ENCODE measurements at regions not wholly inside any gene's neighbourhood (a gene's known extent, or its start where the extent isn't known, plus 50 kb on each side); places are given as distances from the start of the nearest gene placed in this dataset.

DNA sequence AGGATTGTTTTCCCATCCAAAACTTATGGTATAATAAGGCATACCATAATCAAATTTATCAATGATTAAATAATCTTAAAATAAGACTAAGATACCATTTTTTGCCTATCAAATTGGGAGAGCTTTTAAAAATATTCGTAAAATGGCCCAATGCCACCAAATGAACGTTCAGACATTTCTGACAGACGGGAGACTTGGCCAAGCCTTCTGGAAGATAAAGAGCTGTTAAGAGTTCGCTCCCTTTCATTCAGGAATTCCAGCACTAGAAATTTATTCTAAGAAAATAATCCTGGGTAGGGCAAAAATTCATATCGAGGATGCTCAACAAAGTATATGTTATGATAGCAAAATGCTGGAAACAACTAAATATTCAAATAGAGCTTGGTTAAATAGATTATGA lies 85.6 kb upstream of the NEO1 start:
- no peak for FAIRE-seq
- DNase-seq (ENCODE audit: insufficient read length, low spot score) = no peak

DNA sequence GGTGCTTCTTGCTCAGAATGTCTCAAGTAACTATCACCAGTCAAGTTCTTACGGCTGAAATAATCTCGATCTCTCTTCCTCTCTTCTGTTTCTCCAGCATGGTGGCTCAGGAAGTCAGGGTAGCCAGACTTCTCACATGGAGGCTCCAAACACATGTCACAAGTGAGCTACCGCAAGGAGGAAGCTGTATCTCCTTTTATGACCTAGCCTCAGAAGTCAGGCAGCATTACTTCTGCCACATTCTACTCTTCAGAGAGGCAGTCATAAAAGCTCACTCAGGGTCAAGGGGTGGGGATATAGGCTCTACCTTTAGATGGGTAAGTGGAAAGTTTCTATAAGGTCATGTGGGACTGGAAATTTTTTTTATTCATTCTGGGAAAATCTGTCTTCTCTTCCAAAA lies 86.6 kb upstream of the NEO1 start:
- DNase-seq (ENCODE audit: insufficient read length, low spot score) (no peak), FAIRE-seq (no peak)

DNA sequence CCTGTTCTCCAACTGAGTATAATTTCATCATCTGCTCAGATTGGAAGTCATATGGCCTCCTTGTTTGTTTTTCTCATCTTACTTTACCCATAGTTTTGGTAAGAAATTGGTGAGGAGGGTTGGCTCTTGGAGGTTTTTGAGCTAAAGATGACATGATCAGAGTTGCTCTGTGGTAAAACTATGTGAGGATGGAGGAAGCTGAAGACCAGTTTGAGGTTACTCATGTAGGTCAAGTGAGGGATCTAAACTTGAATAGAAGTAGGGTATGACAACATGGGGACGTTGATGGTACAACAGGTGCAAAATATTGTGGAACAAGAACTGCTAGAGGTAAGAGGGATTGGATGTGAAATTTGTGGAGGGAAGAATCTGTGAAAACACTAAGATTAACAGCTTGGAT lies 87.7 kb upstream of the NEO1 start:
- FAIRE-seq = no peak
- no peak for DNase-seq (ENCODE audit: insufficient read length, low spot score)

DNA sequence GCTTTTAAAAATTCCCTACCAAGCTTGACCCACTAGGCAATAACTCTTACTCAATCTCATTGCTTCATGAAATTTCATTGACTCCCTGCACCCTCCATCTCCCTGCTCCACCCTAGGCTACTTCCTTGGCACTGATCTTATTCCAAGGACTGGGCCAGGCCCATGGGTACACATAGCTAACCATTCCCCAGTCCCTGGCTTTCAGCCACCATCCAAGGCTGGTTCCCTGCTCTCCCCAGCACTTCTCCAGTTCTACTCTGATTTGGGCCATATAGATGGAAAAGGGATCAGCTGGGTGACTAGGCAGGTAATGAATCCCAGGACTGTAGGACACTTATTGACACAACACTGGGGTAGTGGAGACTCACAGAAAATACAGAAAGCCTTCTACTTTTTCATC lies 88.1 kb upstream of the NEO1 start:
- no peak for DNase-seq (ENCODE audit: insufficient read length, low spot score)
- FAIRE-seq = no peak

DNA sequence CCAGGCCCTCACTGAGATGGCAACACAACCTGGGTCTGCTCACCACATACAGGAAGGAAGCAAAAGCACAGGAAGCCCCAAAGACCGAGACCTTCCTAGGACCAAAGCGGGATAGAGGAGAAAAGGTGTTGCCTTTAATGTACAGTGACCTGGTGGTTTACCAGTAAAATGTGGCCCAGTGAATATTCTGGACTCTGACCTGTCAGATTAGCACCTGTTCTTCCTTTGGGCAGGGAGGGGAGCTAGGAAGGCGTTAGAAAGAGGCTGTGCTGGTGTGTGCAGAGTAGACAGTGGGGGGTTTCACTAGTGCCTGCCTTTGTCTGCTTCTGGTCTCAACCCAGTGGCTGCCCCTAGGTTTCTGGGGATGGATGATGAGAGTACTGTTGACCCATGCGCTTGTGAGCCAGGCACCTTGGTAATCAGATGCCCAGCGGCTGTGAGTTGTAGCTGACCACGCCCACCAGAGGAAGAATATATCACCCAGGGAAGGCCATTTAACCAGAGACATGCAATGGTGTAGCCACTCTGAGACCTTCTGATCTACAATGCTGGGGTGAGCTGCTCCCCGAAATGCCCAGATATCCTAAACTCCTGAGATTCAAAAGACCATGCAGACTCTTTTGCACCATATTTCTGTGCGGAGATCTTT lies 90.1 kb upstream of the NEO1 start:
- no peak for FAIRE-seq
- DNase-seq (ENCODE audit: insufficient read length, low spot score) = no peak

DNA sequence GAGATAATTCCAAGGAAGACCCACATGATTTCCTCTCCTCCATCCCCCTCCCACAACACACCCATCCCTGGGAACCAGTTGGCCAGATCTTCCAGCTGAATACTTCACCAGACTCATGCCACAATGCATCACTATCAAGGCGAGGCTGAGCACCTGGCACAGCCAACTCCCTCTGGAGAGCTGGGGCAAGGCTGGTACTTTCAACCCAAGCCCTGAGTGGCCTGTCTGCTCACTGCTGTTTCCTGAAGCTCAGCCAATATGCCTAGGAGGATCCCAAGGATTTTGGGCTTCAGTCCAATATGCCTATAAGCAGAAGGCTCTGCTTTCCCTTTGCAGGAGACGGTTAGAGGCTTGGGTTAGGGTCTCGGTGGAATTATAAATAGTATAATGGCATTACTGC lies 90.9 kb upstream of the NEO1 start:
- FAIRE-seq (no peak), DNase-seq (ENCODE audit: insufficient read length, low spot score) (no peak)

DNA sequence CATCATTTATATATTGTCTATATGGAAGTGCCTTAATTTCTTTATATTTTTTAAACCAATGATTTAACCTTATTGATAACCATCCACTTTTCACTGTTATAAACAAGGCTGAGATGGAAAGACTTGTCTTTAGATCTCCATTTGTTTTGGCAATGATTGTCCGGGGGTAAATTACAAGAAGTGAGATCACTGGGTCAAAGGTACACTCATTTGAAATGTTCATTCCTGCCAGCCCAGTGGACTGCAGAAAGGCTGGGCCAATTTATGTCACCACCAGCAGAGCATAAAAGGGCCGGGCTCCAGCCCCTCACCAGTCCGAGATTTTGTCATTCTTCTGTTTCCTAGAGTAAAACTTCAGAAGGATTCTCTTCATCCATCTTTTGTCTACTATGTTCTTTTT lies 93.6 kb upstream of the NEO1 start:
- FAIRE-seq = no peak
- DNase-seq (ENCODE audit: insufficient read length, low spot score) = no peak

DNA sequence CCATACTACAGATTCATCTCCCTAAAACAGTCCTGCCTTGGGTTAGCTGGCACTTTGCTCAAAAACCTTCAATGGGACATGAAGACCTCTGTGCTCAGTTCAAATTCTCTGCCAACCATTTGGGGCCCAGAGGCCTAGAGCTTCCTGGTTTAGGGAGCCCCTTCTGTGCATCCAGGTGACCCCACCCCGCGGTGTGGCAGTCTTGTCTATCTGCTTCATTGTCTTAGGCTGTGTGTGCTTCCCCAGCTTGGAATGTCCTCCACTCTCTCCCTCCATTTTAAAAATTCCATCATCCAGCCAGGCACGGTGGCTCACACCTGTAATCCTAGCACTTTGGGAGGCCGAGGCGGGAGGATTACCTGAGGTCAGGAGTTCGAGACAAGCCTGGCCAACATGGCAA lies 99.0 kb upstream of the NEO1 start:
- no peak for FAIRE-seq
- no peak for DNase-seq (ENCODE audit: insufficient read length, low spot score)

DNA sequence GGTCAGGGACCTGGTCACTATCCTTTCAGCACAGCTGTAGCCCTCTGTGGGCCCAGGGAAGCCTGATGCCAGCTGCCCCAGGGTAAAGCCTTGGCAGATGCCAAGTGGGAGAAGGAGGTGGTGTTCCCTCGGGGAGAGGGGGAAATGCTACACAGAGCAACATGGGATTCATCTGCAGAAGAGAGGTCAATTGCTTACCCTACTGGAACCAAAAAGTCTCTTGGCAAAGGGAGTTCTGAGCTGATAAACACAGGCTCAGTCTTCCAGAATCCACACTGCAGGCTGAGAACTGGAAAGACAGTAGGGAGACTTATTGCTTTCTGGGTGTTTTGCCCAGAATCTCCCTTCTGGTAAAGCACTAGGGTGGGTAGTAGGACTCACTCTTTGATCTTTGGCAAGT lies 100.1 kb upstream of the NEO1 start:
- DNase-seq (ENCODE audit: insufficient read length, low spot score) (no peak), FAIRE-seq (no peak)

DNA sequence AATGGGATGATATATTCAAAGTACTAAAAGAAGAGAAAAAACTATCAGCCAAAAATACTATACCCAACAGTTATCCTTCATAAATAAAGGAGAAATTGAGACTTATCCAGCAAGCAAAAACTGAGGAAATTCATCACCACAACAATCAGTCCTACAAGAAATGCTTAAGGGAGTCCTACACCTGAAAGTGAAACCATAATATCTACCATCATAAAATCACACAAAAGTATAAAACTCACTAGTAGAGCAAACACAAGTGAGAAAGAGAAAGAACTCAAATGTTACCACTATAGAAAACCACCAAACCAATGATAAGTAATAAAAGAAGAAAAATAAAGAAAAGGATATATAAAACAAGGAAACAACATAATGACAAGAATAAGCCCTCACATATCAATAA lies 103.6 kb upstream of the NEO1 start:
- no peak for FAIRE-seq
- DNase-seq (ENCODE audit: insufficient read length, low spot score) = no peak

DNA sequence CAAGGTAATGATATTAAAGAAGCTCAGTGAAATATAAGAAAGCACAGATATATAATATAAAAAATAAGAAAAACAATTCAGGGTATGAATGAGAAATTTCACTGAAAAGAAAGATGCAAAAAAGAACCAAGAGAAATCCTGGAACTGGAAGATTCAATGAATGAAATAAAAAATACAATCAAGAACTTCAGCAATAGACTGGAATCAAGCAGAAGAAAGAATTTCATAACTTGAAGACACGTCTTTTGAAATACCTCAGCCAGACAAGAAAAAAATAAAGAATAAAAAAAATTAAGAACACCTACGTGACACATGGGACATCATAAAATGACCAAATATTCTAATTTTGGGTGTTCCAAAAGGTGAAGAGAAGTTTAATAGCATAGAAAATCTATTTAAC lies 104.6 kb upstream of the NEO1 start:
- FAIRE-seq (no peak), DNase-seq (ENCODE audit: insufficient read length, low spot score) (no peak)

DNA sequence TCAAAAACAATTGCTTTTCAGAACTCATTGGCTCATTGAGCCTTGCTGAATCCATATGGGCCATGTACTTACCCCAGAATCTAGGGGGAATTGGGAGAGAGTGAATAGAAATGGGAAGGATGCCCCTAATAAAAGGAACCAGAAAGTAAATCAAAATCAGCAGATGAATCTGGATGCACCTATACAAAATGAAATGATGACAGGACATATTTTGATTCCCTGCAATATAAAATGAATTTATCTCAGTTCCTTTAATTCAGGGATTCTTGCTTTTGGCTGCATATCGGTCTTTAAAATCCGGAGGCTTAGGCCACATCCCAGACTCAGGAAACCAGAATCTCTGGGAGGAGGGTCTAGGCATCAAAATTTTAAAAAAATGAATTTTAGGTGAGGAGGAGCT lies 107.7 kb upstream of the NEO1 start:
- no peak for FAIRE-seq
- no peak for DNase-seq (ENCODE audit: insufficient read length, low spot score)

DNA sequence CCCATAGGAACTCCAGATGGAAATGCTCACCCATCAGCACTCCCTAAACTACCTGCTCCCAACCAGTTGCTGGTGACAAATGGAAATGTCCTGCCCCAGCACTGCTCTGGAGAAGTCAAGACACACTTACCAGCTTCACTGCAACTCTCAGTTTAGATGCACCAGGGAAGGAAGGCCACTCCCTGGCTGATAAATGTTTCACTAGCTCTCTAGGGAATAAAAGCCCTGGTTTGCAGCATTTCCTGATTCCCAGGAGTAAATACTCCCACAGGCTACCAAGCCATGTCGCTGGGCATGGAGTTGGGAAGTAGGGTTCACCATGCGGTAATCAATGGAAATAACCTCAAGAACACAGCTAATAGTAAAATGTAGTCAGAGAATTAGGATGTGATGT lies 112.0 kb upstream of the NEO1 start:
- DNase-seq (ENCODE audit: insufficient read length, low spot score) (no peak), FAIRE-seq (no peak)

DNA sequence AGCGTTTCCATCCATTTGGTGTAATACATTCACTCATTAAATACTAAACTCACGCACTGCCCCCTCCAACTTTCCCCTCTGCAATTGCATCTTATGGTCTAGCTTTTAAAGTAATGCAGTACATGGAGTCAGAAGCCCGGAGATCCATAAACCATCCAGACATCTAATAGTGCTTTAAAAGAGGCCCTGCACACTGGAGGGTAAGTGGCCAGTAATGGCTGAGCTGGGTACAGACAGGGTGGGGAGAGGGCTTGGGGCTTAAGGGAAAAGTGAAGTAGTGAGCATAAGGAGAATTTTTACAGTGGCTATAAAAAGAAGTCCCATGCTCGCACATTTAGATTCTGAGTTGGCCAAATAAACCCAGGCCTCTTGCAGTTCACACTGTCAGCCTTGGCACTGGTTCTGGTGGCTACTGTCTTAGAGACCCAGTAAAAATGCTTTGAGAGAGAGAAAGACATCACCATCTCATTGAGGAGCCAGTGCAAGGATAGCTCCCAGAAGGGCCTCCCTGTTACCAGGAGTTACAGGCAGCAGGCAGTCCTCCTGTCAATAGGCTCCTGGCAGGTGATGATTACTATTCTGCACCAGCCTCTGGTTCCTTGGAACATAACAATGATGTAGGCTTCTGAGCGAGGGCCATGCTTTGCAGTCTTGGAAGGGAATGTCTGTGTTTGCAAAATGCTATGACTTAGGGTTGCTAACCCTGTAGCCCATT lies 112.6 kb upstream of the NEO1 start:
- DNase-seq (ENCODE audit: insufficient read length, low spot score) = no peak
- no peak for FAIRE-seq

DNA sequence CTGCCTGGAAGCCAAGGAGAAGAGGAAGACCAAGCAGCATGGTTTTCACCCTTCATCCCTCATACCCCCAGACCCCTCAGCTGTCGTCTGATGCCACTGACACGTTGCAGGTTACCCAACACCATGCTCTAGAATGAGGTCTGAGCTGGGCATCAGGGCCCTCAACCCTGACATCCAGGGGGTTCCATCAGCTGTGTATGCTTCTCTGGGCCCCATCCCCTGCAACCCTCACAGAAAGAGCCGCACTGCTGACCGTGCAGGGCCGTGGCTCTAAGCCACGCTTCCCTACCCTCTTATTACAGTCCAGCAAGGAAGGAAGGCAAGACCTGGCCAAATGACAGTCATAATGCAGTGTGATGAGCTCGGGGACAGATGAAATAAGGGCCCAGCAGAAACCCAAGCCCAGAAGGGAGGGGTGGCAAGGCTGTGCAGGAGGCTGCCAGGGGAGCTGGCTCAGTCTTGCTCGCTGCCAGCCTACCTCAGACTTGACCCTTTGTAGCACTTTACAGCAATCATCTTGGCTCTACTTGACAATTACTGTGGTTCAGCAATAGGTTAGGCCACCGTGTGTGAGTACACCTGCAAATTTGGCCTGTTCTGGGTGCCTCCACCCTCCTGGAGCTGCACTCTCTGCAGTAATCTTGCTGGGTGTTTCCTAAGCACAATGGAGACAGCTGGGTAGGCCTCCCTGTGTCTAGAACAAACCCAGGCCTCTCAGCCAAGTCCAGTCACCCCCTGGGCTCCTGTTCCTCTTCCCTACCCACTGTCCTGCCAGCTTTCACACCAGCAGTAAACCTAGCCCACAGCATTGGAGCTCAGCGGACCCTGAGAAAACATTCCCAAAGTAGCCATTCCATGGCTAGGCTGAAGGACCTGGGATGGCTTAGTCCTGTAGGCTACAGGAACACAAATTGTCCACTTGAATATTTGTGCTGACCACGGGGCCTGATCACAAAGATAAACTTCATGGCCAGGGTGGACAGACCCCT lies 115.3 kb upstream of the NEO1 start:
- FAIRE-seq (no peak), DNase-seq (ENCODE audit: insufficient read length, low spot score) (no peak)

DNA sequence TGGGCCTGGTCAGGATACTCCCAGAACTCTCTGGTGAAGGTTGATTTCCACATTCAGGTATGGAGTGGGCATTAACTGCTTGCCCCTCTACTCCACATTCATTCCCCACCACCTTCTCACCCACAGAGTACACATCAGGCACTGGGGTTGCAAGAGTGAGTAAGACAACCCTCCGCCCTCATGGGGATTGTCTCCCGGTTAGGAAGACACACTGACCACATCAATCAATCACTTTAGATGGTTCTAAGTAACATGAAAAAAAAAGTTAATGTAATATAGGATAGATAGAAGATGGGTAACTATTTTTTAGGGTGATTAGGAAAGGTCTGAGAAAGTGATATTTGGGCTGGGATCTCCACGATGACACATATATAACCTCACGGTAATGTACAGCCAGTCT lies 116.0 kb upstream of the NEO1 start:
- no peak for DNase-seq (ENCODE audit: insufficient read length, low spot score)
- no peak for FAIRE-seq

DNA sequence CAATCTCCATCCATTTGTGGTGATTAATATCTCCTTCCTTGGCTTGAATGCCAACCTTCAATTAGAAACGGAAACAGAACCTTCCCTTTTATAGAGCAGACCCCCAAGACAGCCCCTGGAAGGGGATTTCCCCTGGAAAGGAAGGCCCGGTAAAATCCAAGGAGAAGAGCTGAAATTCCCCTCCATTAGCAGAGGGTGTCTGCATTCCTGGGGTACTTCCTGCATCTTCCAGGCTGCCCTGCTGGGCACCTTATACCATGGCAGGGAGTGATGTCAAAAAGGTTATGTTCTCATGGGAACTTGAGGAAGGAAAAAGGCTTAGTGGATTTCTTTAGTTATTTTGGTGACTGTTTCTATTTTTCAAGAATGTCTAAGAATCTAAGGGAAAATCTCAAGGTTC lies 116.7 kb upstream of the NEO1 start:
- DNase-seq (ENCODE audit: insufficient read length, low spot score) = no peak
- no peak for FAIRE-seq

DNA sequence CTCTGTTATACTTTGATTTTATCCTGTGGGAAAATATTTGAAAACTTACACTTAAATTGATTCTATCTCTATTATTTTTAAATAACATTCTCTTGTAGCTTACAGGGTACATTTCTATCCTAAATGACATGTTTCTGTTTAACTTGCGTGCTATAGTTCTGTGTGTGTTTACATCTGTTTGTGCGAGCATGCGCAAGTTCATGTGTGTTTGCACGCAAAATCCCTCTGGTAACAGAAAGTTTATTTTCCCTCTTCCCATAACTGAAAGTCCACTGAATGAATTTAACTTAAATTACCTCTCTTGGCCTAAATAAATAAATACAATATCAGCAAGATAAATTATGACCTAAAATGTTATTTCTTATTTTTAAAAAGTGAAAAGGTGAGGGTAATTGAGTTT lies 117.3 kb upstream of the NEO1 start:
- no peak for FAIRE-seq
- DNase-seq (ENCODE audit: insufficient read length, low spot score) = no peak

DNA sequence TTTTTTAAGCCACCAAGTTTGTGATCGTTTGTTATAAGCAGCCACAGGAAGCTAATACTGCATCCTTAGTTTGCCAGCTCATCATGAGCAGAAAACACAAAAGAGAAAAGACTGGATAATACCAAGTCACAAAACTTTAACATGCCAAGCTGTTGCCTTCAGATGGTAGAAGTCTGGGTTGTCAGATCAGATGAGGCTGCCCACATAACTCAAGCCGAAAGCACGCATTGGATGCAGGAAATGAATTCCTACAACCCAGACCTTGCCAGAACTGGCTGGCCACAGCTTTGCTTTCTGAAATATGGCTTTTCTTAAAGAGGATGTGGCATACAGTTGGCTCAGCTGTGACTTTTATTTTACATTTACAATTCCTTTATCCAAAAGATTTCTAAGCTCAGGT lies 118.3 kb upstream of the NEO1 start:
- no peak for FAIRE-seq
- no peak for DNase-seq (ENCODE audit: insufficient read length, low spot score)

DNA sequence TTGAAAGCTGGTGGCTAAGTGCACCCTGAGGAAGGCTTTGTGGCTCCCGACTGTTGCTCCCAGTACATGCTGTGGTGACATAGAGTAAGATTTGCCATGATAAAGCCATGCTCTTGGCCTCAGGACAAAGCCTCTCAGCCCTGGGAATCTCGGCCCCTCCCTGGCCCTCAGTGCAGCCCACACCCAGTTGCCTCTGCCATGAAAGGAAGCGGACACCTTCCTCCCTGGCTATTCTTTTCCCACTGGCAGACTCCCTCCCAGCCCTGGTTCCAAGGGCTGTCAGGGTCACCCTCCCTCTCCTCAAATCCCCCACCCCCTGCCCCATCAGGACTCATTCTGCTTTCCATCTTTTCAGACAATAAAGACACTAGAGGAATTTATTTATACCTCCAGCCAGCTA lies 119.8 kb upstream of the NEO1 start:
- no peak for DNase-seq (ENCODE audit: insufficient read length, low spot score)
- FAIRE-seq = no peak

DNA sequence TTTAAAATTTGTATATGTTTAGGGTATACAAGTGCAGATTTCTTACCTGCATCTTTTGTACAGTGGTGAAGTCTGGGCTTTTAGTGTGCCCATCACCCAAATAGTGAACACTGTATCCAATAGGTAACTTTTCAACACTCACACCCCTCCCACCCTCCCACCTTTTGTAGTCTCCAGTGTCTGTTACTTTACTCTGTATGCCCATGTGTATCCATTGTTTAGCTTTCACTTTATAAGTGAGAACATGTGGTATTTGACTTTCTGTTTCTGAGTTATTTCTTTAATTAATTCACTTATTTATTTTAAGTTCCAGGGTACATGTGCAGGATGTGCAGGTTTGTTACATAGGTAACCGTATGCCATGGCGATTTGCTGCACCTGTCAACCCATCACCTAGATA lies 124.8 kb upstream of the NEO1 start:
- FAIRE-seq (no peak), DNase-seq (ENCODE audit: insufficient read length, low spot score) (no peak)

DNA sequence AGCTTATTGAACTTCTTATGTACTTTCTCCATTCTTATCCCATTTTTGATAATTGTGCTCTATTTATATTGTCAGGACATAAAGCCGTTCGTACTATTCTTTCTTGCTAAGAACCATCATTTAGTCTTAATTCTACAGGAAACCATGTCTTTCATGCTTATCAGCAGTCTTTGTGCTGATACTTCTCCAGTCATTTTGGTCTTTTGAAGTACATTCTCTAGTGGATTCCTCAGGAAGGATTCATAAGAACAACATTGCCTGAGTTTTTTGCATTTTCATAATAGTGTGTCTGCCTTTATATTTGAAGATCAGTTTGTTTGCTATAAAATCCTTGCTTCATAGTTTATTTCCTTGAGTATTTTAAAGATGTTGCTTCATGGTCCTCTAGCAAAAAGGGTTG lies 126.6 kb upstream of the NEO1 start:
- no peak for FAIRE-seq

More for the DNA sequence above, 126.6 kb upstream of the NEO1 start:
- DNase-seq (ENCODE audit: insufficient read length, low spot score) = no peak
